Gastrocnemius medialis (tissue), 4 donors: ENCODE measurements at regions not wholly inside any gene's neighbourhood (a gene's known extent, or its start where the extent isn't known, plus 50 kb on each side); places are given as distances from the start of the nearest gene placed in this dataset.

ENCODE experiments used
- ATAC-seq, 2 donors: fragments of 150-250 bp; one replicate each; pipeline ENCODE4 v1.9.1; 2016
- DNase-seq, 2 donors: peaks; one replicate each; pipeline ENCODE4 v3.0.0-alpha.2; 2019
- H3K27ac ChIP-seq, 4 donors: fragments of 200-600 bp; sonication (generic); 1 replicate in 1 of 4; 2 replicates in 3 of 4; pipeline ENCODE4 v1.5.1; 2016 to 2018; ENCODE audit warnings: mild to moderate bottlenecking in 2 of 4, moderate library complexity in 1 of 4
- H3K27me3 ChIP-seq, 3 donors: fragments of 200-600 bp; sonication (generic) in 2 of 3; 1 replicate in 1 of 3; 2 replicates in 2 of 3; pipeline versions ENCODE4 v1.5.1 to v1.6.0; 2016 to 2019; ENCODE audit warnings: mild to moderate bottlenecking in 1 of 3, moderate library complexity in 1 of 3
- H3K36me3 ChIP-seq, 2 donors: fragments of 200-600 bp; sonication (generic) in 1 of 2; one replicate each; pipeline ENCODE4 v1.5.1; 2017 to 2018
- H3K4me1 ChIP-seq, 2 donors: fragments of 200-600 bp; sonication (generic) in 1 of 2; one replicate each; pipeline ENCODE4 v1.5.1; 2016 to 2017; ENCODE audit warnings: mild to moderate bottlenecking in 2 of 2
- H3K4me3 ChIP-seq, 4 donors: fragments of 200-600 bp; sonication (generic) in 3 of 4; 1 replicate in 1 of 4; 2 replicates in 3 of 4; pipeline ENCODE4 v1.5.1; 2016 to 2019; ENCODE audit warnings: mild to moderate bottlenecking in 2 of 4
- H3K9me3 ChIP-seq, 3 donors: fragments of 200-600 bp; sonication (generic) in 2 of 3; 1 replicate in 1 of 3; 2 replicates in 2 of 3; pipeline ENCODE4 v1.5.1; 2016 to 2019
- POLR2A ChIP-seq, 2 donors: fragments of 450-650 bp; IDR thresholded peaks; one replicate each; pipeline ENCODE4 v1.6.1; 2017; ENCODE audit warnings: antibody characterized with exemption in 2 of 2, mild to moderate bottlenecking in 2 of 2, moderate library complexity in 2 of 2
- in situ Hi-C, 4 donors: fragments of 200-750 bp; cut with MboI; loops; one replicate each; pipeline versions ENCODE4 v1.15.0 to v1.8.0; 2017; ENCODE audit warnings: low sequenced_read_pairs in 4 of 4
- intact Hi-C: fragments of 100-400 bp; cut with DNase I; formaldehyde crosslinking; loops from one replicate; pipeline ENCODE4 v1.15.1; 2023; ENCODE audit warnings: low total_unique reads
- TF ChIP-seq, protein P1 (sequence below), 5 experiments: fragments of 450-650 bp in 3 of 5; fragments of 200-600 bp in 2 of 5; sonication (generic) in 2 of 5; IDR thresholded peaks in 4 of 5; conservative IDR thresholded peaks in 1 of 5; 1 replicate in 4 of 5; 2 replicates in 1 of 5; pipeline ENCODE4 v1.5.1; 2016 to 2019; ENCODE audit warnings: antibody characterized with exemption in 5 of 5, mild to moderate bottlenecking in 3 of 5, moderate library complexity in 3 of 5

DNA sequence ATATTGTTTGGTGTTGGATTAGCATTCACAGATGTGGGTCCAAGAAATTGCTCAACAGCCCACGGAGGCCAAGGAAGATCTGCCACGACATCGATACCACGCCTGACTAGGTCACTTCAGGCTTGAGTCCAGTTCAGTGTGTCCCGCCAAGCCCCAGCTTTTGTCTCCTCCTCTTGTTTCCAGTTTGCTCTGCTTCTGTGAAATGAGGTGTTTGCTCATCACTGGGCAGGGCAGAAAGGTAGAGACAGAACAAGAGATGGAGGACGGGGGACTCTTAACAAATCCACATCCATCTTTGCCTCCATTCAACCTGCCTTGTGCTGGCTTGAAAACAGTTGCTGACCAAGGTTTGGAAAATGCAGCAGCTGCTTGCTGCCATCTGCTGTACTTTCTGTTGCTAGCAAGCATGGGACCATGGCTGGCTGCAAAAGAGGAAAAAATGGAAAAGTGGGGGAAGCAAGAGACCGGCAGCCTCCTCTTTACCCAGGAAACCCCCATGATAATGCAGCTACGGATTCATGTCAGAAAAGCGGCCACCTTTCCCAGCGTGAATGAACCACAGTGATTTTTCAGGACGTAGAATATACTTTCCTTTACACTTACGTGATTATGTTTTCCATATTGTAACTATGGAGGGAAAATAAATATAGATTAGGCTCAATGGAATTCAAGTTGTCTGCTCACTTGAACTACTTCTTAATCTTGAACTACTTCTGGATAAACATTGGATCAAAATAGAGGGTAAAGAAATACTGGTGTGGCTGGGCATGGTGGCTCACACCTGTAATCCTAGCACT, 80.2 kb upstream of the GREM2 start:
- ATAC-seq (peak in 1 of 2 donors; percentile 64), DNase-seq (peak in 1 of 2 donors; percentile 44)
- Histone ChIP-seq H3K36me3 (no peaks in the 10 kb centered on the region), H3K4me3 (no peak overlapping the region), H3K27me3 (no peaks in the 10 kb centered on the region), H3K4me1 (no peaks in the 10 kb centered on the region), H3K27ac (no peak overlapping the region), H3K9me3 (no peaks in the 10 kb centered on the region)
- no peak for TF ChIP-seq POLR2A (IDR thresholded peaks at IDR 0.05)
- TF ChIP-seq, protein P1, sequence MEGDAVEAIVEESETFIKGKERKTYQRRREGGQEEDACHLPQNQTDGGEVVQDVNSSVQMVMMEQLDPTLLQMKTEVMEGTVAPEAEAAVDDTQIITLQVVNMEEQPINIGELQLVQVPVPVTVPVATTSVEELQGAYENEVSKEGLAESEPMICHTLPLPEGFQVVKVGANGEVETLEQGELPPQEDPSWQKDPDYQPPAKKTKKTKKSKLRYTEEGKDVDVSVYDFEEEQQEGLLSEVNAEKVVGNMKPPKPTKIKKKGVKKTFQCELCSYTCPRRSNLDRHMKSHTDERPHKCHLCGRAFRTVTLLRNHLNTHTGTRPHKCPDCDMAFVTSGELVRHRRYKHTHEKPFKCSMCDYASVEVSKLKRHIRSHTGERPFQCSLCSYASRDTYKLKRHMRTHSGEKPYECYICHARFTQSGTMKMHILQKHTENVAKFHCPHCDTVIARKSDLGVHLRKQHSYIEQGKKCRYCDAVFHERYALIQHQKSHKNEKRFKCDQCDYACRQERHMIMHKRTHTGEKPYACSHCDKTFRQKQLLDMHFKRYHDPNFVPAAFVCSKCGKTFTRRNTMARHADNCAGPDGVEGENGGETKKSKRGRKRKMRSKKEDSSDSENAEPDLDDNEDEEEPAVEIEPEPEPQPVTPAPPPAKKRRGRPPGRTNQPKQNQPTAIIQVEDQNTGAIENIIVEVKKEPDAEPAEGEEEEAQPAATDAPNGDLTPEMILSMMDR (IDR thresholded peaks at IDR 0.05 in 4 of 5, conservative IDR thresholded peaks at IDR 0.05 in 1 of 5): peak in 3 of 5 experiments; percentile 8 to 35 (median 19)
- in situ Hi-C loops: loop anchor here in 1 of 4 donors (25.0 kb wide), 1 partner anchor 505 kb away; no protein-coding TSS in a partner anchor
- intact Hi-C loops: no loop called here

DNA sequence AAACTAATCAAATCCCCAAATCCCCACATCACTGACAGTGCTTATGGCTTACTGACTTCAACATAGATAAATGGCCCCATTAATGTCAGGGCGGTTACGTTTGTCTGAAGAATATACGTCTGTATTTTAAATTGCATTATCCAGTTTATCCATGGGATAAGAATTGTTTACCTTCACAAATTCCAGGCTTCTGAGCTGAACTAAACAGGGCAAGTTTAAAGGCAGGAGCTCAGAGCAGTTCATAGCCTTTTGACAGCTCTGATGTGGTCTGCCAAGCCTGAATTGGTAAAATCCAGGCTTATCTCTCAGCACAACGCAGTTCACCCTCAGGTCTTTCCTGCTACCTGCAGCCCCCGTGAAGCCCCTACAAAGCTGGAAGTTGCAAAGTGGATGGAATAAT, 79.5 kb upstream of the GREM2 start:
- Histone ChIP-seq H3K36me3 (no peaks in the 10 kb centered on the region), H3K27ac (no peak overlapping the region), H3K27me3 (no peaks in the 10 kb centered on the region), H3K9me3 (no peaks in the 10 kb centered on the region), H3K4me3 (no peak overlapping the region), H3K4me1 (no peaks in the 10 kb centered on the region)
- intact Hi-C loops: no loop called here
- ATAC-seq (no peak), DNase-seq (no peak)
- TF ChIP-seq, protein P1 (IDR thresholded peaks at IDR 0.05 in 4 of 5, conservative IDR thresholded peaks at IDR 0.05 in 1 of 5): no peak
- TF ChIP-seq POLR2A (IDR thresholded peaks at IDR 0.05): no peak
- in situ Hi-C loops: loop anchor here in 1 of 4 donors (25.0 kb wide), 1 partner anchor 504 kb away; no protein-coding TSS in a partner anchor

DNA sequence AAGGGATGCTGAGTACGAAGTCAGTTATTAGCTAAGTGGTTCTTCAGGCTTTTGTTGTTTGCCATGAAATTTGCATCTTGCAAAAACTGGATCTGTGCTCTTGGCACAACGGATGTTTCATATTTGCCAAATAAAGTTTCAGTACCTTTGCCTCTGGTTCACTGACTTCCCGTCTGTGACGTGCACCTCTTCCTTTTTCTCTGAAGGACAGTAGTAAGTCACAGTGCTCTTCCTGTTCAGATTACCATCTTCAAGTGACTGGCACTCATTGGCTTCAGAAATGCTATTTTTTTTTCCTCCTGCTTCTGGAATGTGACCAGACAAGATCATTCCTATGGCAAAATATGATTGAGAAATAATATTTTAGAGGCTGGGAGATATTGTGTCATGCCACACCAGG, 75.9 kb upstream of the GREM2 start:
- in situ Hi-C loops (loop anchor here in 1 of 4 donors (25.0 kb wide), 1 partner anchor 501 kb away; no protein-coding TSS in a partner anchor), intact Hi-C loops (no loop called here)
- Histone ChIP-seq H3K27ac (no peak overlapping the region), H3K27me3 (no peaks in the 10 kb centered on the region), H3K4me3 (no peak overlapping the region), H3K36me3 (no peaks in the 10 kb centered on the region), H3K9me3 (no peaks in the 10 kb centered on the region), H3K4me1 (no peaks in the 10 kb centered on the region)
- no peak for DNase-seq
- ATAC-seq: no peak
- TF ChIP-seq, protein P1 (IDR thresholded peaks at IDR 0.05 in 4 of 5, conservative IDR thresholded peaks at IDR 0.05 in 1 of 5): no peak
- no peak for TF ChIP-seq POLR2A (IDR thresholded peaks at IDR 0.05)

DNA sequence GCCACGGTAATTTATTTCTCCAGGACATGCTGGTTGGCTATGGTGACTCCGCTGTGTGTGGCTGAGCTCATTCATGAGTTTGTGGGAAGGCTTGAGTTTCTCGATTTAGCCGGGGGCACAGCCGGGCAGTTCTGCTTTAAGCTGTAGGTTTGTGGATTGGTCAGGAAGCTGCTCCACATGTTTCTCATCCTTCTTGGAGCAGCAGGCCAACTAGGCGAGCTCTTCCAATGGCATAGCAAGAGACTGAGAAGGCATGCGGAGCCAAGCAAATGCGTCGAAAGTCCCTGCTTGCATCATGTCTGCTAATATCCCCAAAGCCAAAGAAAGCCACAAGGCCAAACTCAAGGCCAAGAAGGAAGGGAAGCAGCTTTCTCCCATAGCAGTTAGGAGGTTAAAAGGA, 71.6 kb upstream of the GREM2 start:
- intact Hi-C loops: no loop called here
- no peaks in the 10 kb centered on the region for H3K36me3 ChIP-seq
- H3K27me3 ChIP-seq: no peaks in the 10 kb centered on the region
- peak in 1 of 2 donors; percentile 26 for DNase-seq
- in situ Hi-C loops: loop anchor here in 1 of 4 donors (25.0 kb wide), 1 partner anchor 496 kb away; no protein-coding TSS in a partner anchor
- no peaks in the 10 kb centered on the region for H3K4me1 ChIP-seq
- H3K4me3 ChIP-seq: no peak overlapping the region
- no peak for TF ChIP-seq POLR2A (IDR thresholded peaks at IDR 0.05)
- TF ChIP-seq, protein P1 (IDR thresholded peaks at IDR 0.05 in 4 of 5, conservative IDR thresholded peaks at IDR 0.05 in 1 of 5): no peak
- no peaks in the 10 kb centered on the region for H3K9me3 ChIP-seq
- no peak for ATAC-seq
- no peak overlapping the region for H3K27ac ChIP-seq
